Glomerular visceral epithelial cell (primary cell): ENCODE measurements at regions not wholly inside any gene's neighbourhood (a gene's known extent, or its start where the extent isn't known, plus 50 kb on each side); places are given as distances from the start of the nearest gene placed in this dataset.

Source experiments
- DNase-seq: peaks from one replicate; pipeline ENCODE4 v3.0.0-alpha.2; 2016; ENCODE audit errors: extremely low spot score

GRCh38 chr5:72000707-72001106 is 106.6 kb upstream of the MAP1B start:
- DNase-seq, result no peak

- DNase-seq, result no peak
These were observed 101.6 kb upstream of the MAP1B start for GRCh38 chr5:72005671-72006070.

GRCh38 chr5:72006361-72006760 is 100.9 kb upstream of the MAP1B start:
- DNase-seq, result no peak

GRCh38 chr5:72007336-72008111 is 99.8 kb upstream of the MAP1B start:
- no peak for DNase-seq

GRCh38 chr5:72009280-72009679 is 98.0 kb upstream of the MAP1B start:
- DNase-seq, result no peak

- DNase-seq, result no peak
These were observed 96.8 kb upstream of the MAP1B start for GRCh38 chr5:72010430-72010829.

GRCh38 chr5:72012906-72013305 is 94.4 kb upstream of the MAP1B start:
- DNase-seq, result no peak

GRCh38 chr5:72013766-72014624 is 93.3 kb upstream of the MAP1B start:
- no peak for DNase-seq

GRCh38 chr5:72015103-72015548 is 92.1 kb upstream of the MAP1B start:
- peak; percentile 53 for DNase-seq

GRCh38 chr5:72018143-72018803 is 89.0 kb upstream of the MAP1B start:
- peak; percentile 30 for DNase-seq

- no peak for DNase-seq
These were observed 86.9 kb upstream of the MAP1B start for GRCh38 chr5:72020161-72020983.

- DNase-seq, result no peak
These were observed 85.5 kb upstream of the MAP1B start for GRCh38 chr5:72021651-72022357.

- no peak for DNase-seq
These were observed 78.9 kb upstream of the MAP1B start for GRCh38 chr5:72028382-72028781.

- no peak for DNase-seq
These were observed 77.0 kb upstream of the MAP1B start for GRCh38 chr5:72030237-72030636.

- no peak for DNase-seq
These were observed 74.5 kb upstream of the MAP1B start for GRCh38 chr5:72032788-72033187.

- DNase-seq, result no peak
These were observed 72.5 kb upstream of the MAP1B start for GRCh38 chr5:72034770-72035169.

GRCh38 chr5:72035831-72036230 is 71.4 kb upstream of the MAP1B start:
- DNase-seq, result no peak

GRCh38 chr5:72036951-72037350 is 70.3 kb upstream of the MAP1B start:
- DNase-seq, result no peak

- no peak for DNase-seq
These were observed 66.8 kb upstream of the MAP1B start for GRCh38 chr5:72040513-72040912.

- DNase-seq, result no peak
These were observed 65.6 kb upstream of the MAP1B start for GRCh38 chr5:72041654-72042053.

- no peak for DNase-seq
These were observed 65.2 kb upstream of the MAP1B start for GRCh38 chr5:72042097-72042496.
